Gastrocnemius medialis (tissue), 4 donors: ENCODE measurements at regions not wholly inside any gene's neighbourhood (a gene's known extent, or its start where the extent isn't known, plus 50 kb on each side); places are given as distances from the start of the nearest gene placed in this dataset.

Experiments
- ATAC-seq, 2 donors: fragments of 150-250 bp; one replicate each; pipeline ENCODE4 v1.9.1; 2016
- DNase-seq, 2 donors: peaks; one replicate each; pipeline ENCODE4 v3.0.0-alpha.2; 2019
- H3K27ac ChIP-seq, 4 donors: fragments of 200-600 bp; sonication (generic); 1 replicate in 1 of 4; 2 replicates in 3 of 4; pipeline ENCODE4 v1.5.1; 2016 to 2018; ENCODE audit warnings: mild to moderate bottlenecking in 2 of 4, moderate library complexity in 1 of 4
- H3K27me3 ChIP-seq, 3 donors: fragments of 200-600 bp; sonication (generic) in 2 of 3; 1 replicate in 1 of 3; 2 replicates in 2 of 3; pipeline versions ENCODE4 v1.5.1 to v1.6.0; 2016 to 2019; ENCODE audit warnings: mild to moderate bottlenecking in 1 of 3, moderate library complexity in 1 of 3
- H3K36me3 ChIP-seq, 2 donors: fragments of 200-600 bp; sonication (generic) in 1 of 2; one replicate each; pipeline ENCODE4 v1.5.1; 2017 to 2018
- H3K4me1 ChIP-seq, 2 donors: fragments of 200-600 bp; sonication (generic) in 1 of 2; one replicate each; pipeline ENCODE4 v1.5.1; 2016 to 2017; ENCODE audit warnings: mild to moderate bottlenecking in 2 of 2
- H3K4me3 ChIP-seq, 4 donors: fragments of 200-600 bp; sonication (generic) in 3 of 4; 1 replicate in 1 of 4; 2 replicates in 3 of 4; pipeline ENCODE4 v1.5.1; 2016 to 2019; ENCODE audit warnings: mild to moderate bottlenecking in 2 of 4
- H3K9me3 ChIP-seq, 3 donors: fragments of 200-600 bp; sonication (generic) in 2 of 3; 1 replicate in 1 of 3; 2 replicates in 2 of 3; pipeline ENCODE4 v1.5.1; 2016 to 2019
- POLR2A ChIP-seq, 2 donors: fragments of 450-650 bp; IDR thresholded peaks; one replicate each; pipeline ENCODE4 v1.6.1; 2017; ENCODE audit warnings: antibody characterized with exemption in 2 of 2, mild to moderate bottlenecking in 2 of 2, moderate library complexity in 2 of 2
- in situ Hi-C, 4 donors: fragments of 200-750 bp; cut with MboI; loops; one replicate each; pipeline versions ENCODE4 v1.15.0 to v1.8.0; 2017; ENCODE audit warnings: low sequenced_read_pairs in 4 of 4
- intact Hi-C: fragments of 100-400 bp; cut with DNase I; formaldehyde crosslinking; loops from one replicate; pipeline ENCODE4 v1.15.1; 2023; ENCODE audit warnings: low total_unique reads
- TF ChIP-seq, protein P1 (sequence below), 5 experiments: fragments of 450-650 bp in 3 of 5; fragments of 200-600 bp in 2 of 5; sonication (generic) in 2 of 5; IDR thresholded peaks in 4 of 5; conservative IDR thresholded peaks in 1 of 5; 1 replicate in 4 of 5; 2 replicates in 1 of 5; pipeline ENCODE4 v1.5.1; 2016 to 2019; ENCODE audit warnings: antibody characterized with exemption in 5 of 5, mild to moderate bottlenecking in 3 of 5, moderate library complexity in 3 of 5

DNA sequence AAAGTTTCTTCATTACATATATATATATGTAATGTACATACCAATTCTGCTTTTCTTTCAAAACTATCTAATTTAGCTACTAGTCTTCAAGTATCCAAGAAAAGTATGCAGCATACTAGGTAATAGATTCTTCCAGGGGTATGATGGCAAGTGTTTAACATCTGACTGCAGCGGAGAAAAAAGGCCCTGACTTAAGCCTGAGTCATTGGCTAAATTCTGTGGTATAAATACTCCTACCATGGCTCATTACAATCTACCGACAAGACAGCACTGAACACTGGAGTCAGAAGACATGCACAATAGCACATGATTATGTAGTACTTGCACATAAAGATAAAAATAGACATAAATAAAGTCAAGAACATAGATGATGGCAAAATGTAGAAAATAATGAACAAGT lies 439.9 kb downstream of the BRINP1 start:
- intact Hi-C loops = no loop called here
- peaks cover 0 to 6% of the 10 kb centered on the region in 2 donors for H3K4me1 ChIP-seq
- H3K4me3 ChIP-seq = no peak overlapping the region
- ATAC-seq (peak; percentile 99), DNase-seq (peak; percentile 16 to 20)
- H3K9me3 ChIP-seq = no peaks in the 10 kb centered on the region
- H3K36me3 ChIP-seq = no peaks in the 10 kb centered on the region
- H3K27me3 ChIP-seq = no peaks in the 10 kb centered on the region
- TF ChIP-seq POLR2A (IDR thresholded peaks at IDR 0.05) = no peak
- TF ChIP-seq, protein P1, sequence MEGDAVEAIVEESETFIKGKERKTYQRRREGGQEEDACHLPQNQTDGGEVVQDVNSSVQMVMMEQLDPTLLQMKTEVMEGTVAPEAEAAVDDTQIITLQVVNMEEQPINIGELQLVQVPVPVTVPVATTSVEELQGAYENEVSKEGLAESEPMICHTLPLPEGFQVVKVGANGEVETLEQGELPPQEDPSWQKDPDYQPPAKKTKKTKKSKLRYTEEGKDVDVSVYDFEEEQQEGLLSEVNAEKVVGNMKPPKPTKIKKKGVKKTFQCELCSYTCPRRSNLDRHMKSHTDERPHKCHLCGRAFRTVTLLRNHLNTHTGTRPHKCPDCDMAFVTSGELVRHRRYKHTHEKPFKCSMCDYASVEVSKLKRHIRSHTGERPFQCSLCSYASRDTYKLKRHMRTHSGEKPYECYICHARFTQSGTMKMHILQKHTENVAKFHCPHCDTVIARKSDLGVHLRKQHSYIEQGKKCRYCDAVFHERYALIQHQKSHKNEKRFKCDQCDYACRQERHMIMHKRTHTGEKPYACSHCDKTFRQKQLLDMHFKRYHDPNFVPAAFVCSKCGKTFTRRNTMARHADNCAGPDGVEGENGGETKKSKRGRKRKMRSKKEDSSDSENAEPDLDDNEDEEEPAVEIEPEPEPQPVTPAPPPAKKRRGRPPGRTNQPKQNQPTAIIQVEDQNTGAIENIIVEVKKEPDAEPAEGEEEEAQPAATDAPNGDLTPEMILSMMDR (IDR thresholded peaks at IDR 0.05 in 4 of 5, conservative IDR thresholded peaks at IDR 0.05 in 1 of 5) = no peak
- H3K27ac ChIP-seq = peak overlapping the region in 2 of 4 donors; percentile 53 to 67
- in situ Hi-C loops = no loop called here

DNA sequence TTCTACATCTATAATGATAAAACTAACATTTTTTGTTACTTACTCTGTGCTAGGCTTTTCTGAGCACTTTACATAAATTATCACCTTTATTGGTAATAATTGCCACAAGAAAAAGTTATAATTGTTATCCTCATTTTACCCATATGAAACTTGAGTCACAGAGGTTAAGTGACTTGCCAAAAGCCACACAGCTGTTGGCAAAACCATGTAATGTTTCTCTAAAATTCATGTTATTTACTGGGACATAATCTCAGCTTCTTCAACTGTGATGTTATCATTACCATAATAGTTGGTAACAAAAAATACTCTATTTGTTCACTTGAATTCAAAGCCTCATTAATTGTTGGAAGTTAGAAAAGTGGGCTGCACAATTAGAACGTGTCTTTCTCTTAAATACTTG lies 437.3 kb downstream of the BRINP1 start:
- intact Hi-C loops (no loop called here), in situ Hi-C loops (no loop called here)
- H3K9me3 ChIP-seq = no peaks in the 10 kb centered on the region
- no peak for TF ChIP-seq POLR2A (IDR thresholded peaks at IDR 0.05)
- TF ChIP-seq, protein P1 (IDR thresholded peaks at IDR 0.05 in 4 of 5, conservative IDR thresholded peaks at IDR 0.05 in 1 of 5) = no peak
- no peak overlapping the region for H3K27ac ChIP-seq
- no peaks in the 10 kb centered on the region for H3K36me3 ChIP-seq
- ATAC-seq (no peak), DNase-seq (no peak)
- H3K4me3 ChIP-seq = no peak overlapping the region
- peaks cover 0 to 6% of the 10 kb centered on the region in 2 donors for H3K4me1 ChIP-seq
- no peaks in the 10 kb centered on the region for H3K27me3 ChIP-seq

DNA sequence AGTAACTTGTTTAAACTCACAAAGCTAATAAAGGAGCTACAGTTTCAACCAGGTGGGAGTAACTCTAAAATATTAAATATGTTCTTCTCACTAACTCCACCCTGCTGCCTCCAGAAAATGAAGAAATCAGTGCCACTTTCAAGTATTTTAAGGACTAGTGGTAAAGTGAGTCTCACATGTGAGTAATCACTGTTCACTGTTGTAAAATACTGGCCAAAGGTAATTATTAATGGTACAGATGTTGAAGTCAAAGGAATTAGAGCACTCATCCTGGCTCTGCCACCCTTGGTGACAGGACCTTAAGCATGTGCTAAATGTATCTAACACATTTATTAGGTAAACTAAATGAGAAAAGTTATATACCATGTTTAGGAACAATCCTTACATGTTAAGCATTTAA lies 430.7 kb downstream of the BRINP1 start:
- Histone ChIP-seq H3K27me3 (no peaks in the 10 kb centered on the region), H3K4me1 (no peaks in the 10 kb centered on the region), H3K27ac (no peak overlapping the region), H3K9me3 (no peaks in the 10 kb centered on the region), H3K4me3 (no peak overlapping the region), H3K36me3 (no peaks in the 10 kb centered on the region)
- ATAC-seq (no peak), DNase-seq (no peak)
- in situ Hi-C loops = no loop called here
- TF ChIP-seq, protein P1 (IDR thresholded peaks at IDR 0.05 in 4 of 5, conservative IDR thresholded peaks at IDR 0.05 in 1 of 5) = no peak
- no peak for TF ChIP-seq POLR2A (IDR thresholded peaks at IDR 0.05)
- intact Hi-C loops = no loop called here

DNA sequence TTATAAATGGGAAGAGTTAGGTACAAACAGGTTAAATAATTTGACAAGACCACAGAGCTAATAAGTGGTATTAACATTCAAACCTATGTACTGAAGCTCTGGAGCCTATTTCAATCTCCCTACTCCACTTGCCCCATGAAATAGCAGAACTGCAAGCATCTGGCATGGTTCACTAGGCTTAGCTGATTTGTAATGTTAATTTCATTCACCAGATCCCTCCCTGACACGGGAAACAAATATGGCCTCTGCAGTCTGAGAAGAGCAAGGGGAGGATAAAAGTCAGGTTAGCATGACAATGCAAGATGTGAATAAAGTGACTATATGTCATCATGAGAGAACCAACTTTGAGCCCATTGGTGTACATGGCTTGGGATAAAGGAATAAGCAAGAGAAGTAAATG lies 428.8 kb downstream of the BRINP1 start:
- Histone ChIP-seq H3K27me3 (no peaks in the 10 kb centered on the region), H3K4me1 (no peaks in the 10 kb centered on the region), H3K9me3 (no peaks in the 10 kb centered on the region), H3K4me3 (no peak overlapping the region), H3K36me3 (no peaks in the 10 kb centered on the region), H3K27ac (no peak overlapping the region)
- intact Hi-C loops = no loop called here
- DNase-seq (no peak), ATAC-seq (no peak)
- TF ChIP-seq, protein P1 (IDR thresholded peaks at IDR 0.05 in 4 of 5, conservative IDR thresholded peaks at IDR 0.05 in 1 of 5) = no peak
- TF ChIP-seq POLR2A (IDR thresholded peaks at IDR 0.05) = no peak
- in situ Hi-C loops = no loop called here

DNA sequence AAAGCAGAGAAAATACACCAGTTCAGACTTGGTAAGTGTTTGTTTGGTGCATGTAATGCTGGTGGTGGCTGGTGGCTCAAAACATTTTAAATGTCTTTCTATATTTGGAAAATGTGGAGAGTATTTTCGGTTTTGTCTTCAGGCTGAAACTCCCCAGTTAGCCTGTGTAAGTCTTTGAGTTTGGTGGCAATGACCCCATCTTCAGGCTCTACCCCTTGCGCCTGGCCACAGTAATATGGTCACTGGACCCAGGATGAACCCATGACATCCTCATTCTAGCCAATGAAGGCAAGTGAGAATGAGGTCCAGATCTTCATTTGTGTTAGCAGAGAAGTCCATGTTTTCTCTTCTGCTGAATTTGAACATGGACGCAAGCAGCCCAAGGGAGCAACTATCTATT lies 422.6 kb downstream of the BRINP1 start:
- no peaks in the 10 kb centered on the region for H3K36me3 ChIP-seq
- ATAC-seq (no peak), DNase-seq (no peak)
- no peaks in the 10 kb centered on the region for H3K9me3 ChIP-seq
- H3K27me3 ChIP-seq = no peaks in the 10 kb centered on the region
- TF ChIP-seq, protein P1 (IDR thresholded peaks at IDR 0.05 in 4 of 5, conservative IDR thresholded peaks at IDR 0.05 in 1 of 5) = no peak
- TF ChIP-seq POLR2A (IDR thresholded peaks at IDR 0.05) = no peak
- in situ Hi-C loops (no loop called here), intact Hi-C loops (no loop called here)
- no peak overlapping the region for H3K27ac ChIP-seq
- no peak overlapping the region for H3K4me3 ChIP-seq
- no peaks in the 10 kb centered on the region for H3K4me1 ChIP-seq
